ENCODE measurements at regions not wholly inside any gene's neighbourhood (a gene's known extent, or its start where the extent isn't known, plus 50 kb on each side); places are given as distances from the start of the nearest gene placed in this dataset.
"Not testable (repeated sequence)": the region's sequence is repeated elsewhere in the genome, so short reads cannot be mapped to it uniquely, and the experiment has no call there.

GRCh38 chr12:124222368-124223245, 72.3 kb upstream of the RFLNA start:
- Mint-ChIP-seq H3K36me3 (ENCODE audit: insufficient read depth, unreplicated experiment) (no peaks in the 10 kb centered on the region), H3K27me3 (ENCODE audit: insufficient read depth, unreplicated experiment) (peaks cover 14% of the 10 kb centered on the region), H3K4me3 (ENCODE audit: unreplicated experiment) (no peak overlapping the region), H3K4me1 (ENCODE audit: insufficient read depth, unreplicated experiment) (no peaks in the 10 kb centered on the region), H3K9me3 (ENCODE audit: unreplicated experiment) (no peaks in the 10 kb centered on the region), H3K27ac (ENCODE audit: low read depth, unreplicated experiment) (no peak overlapping the region)
- no peak for TF ChIP-seq CTCF (IDR thresholded peaks at IDR 0.05; ENCODE audit: unreplicated experiment)
- no peak for DNase-seq (ENCODE audit: unreplicated experiment)
- no TSS peak for BruUV-seq (replicated peaks)
- ChIA-PET CTCF (interaction anchor here (0.6 to 1.0 kb wide), 2 partner anchors 12 to 777 kb away, joined by 3 read pairs; no protein-coding TSS in a partner anchor), POLR2A (interaction anchor here (1.5 kb wide), 1 partner anchor 11 kb away, joined by 5 read pairs; no protein-coding TSS in a partner anchor)
- intact Hi-C loops (cut with micrococcal nuclease): no loop called here

- intact Hi-C loops (cut with micrococcal nuclease): not testable (repeated sequence)
Observed at GRCh38 chr12:124223733-124224138, 71.2 kb upstream of the RFLNA start.

GRCh38 chr12:124224535-124225110, 70.3 kb upstream of the RFLNA start:
- no peaks in the 10 kb centered on the region for H3K9me3 Mint-ChIP-seq (ENCODE audit: unreplicated experiment)
- no peak overlapping the region for H3K27ac Mint-ChIP-seq (ENCODE audit: low read depth, unreplicated experiment)
- DNase-seq (ENCODE audit: unreplicated experiment): no peak
- H3K4me1 Mint-ChIP-seq (ENCODE audit: insufficient read depth, unreplicated experiment): no peaks in the 10 kb centered on the region
- no peak overlapping the region for H3K4me3 Mint-ChIP-seq (ENCODE audit: unreplicated experiment)
- no TSS peak for BruUV-seq (replicated peaks)
- intact Hi-C loops (cut with micrococcal nuclease): no loop called here
- ChIA-PET CTCF (no interaction called here), POLR2A (no interaction called here)
- peaks cover 22% of the 10 kb centered on the region for H3K27me3 Mint-ChIP-seq (ENCODE audit: insufficient read depth, unreplicated experiment)
- TF ChIP-seq CTCF (IDR thresholded peaks at IDR 0.05; ENCODE audit: unreplicated experiment): no peak
- no peaks in the 10 kb centered on the region for H3K36me3 Mint-ChIP-seq (ENCODE audit: insufficient read depth, unreplicated experiment)

More at GRCh38 chr12:124223733-124224138, 71.2 kb upstream of the RFLNA start:
- H3K4me3 Mint-ChIP-seq (ENCODE audit: unreplicated experiment); H3K36me3 Mint-ChIP-seq (ENCODE audit: insufficient read depth, unreplicated experiment); H3K9me3 Mint-ChIP-seq (ENCODE audit: unreplicated experiment); H3K27ac Mint-ChIP-seq (ENCODE audit: low read depth, unreplicated experiment); BruUV-seq (replicated peaks); CTCF ChIA-PET; DNase-seq (ENCODE audit: unreplicated experiment); H3K4me1 Mint-ChIP-seq (ENCODE audit: insufficient read depth, unreplicated experiment): not testable (repeated sequence)
- POLR2A ChIA-PET: interaction anchor here (1.5 kb wide), 1 partner anchor 10 kb away, joined by 5 read pairs; no protein-coding TSS in a partner anchor
- peaks cover 22% of the 10 kb centered on the region for H3K27me3 Mint-ChIP-seq (ENCODE audit: insufficient read depth, unreplicated experiment)

GRCh38 chr12:124225730-124226129, 69.2 kb upstream of the RFLNA start:
- BruUV-seq (replicated peaks): no TSS peak
- intact Hi-C loops (cut with micrococcal nuclease): no loop called here
- Mint-ChIP-seq H3K27ac (ENCODE audit: low read depth, unreplicated experiment) (no peak overlapping the region), H3K4me1 (ENCODE audit: insufficient read depth, unreplicated experiment) (no peaks in the 10 kb centered on the region), H3K9me3 (ENCODE audit: unreplicated experiment) (peaks cover 7% of the 10 kb centered on the region), H3K27me3 (ENCODE audit: insufficient read depth, unreplicated experiment) (peaks cover 22% of the 10 kb centered on the region), H3K4me3 (ENCODE audit: unreplicated experiment) (no peak overlapping the region), H3K36me3 (ENCODE audit: insufficient read depth, unreplicated experiment) (no peaks in the 10 kb centered on the region)
- CTCF ChIA-PET: interaction anchor here (1.0 kb wide), 1 partner anchor 10 kb away, joined by 3 read pairs; no protein-coding TSS in a partner anchor
- no peak for DNase-seq (ENCODE audit: unreplicated experiment)
- POLR2A ChIA-PET: no interaction called here
- TF ChIP-seq CTCF (IDR thresholded peaks at IDR 0.05; ENCODE audit: unreplicated experiment): no peak

All from MCF 10A (cell line).